H9 (cell line): ENCODE measurements at regions not wholly inside any gene's neighbourhood (a gene's known extent, or its start where the extent isn't known, plus 50 kb on each side); places are given as distances from the start of the nearest gene placed in this dataset.

Experiments used
- DNase-seq: peaks from one replicate; pipeline ENCODE4 v3.0.0-alpha.2; 2017
- H2AFZ ChIP-seq: one replicate; pipeline ENCODE4 v1.6.1; 2013; ENCODE audit warnings: mild to moderate bottlenecking, low read length, control low read depth, moderate library complexity
- H2AK5ac ChIP-seq: 2 replicates; pipeline ENCODE4 v1.6.1; 2013; ENCODE audit warnings: low read length, control low read depth, mixed read lengths; ENCODE audit not compliant: insufficient read length
- H2BK120ac ChIP-seq: one replicate; pipeline ENCODE4 v1.6.1; 2013; ENCODE audit warnings: low read depth, mild to moderate bottlenecking, low read length, control low read depth, inconsistent platforms; ENCODE audit not compliant: poor library complexity, severe bottlenecking
- H2BK12ac ChIP-seq: 2 replicates; pipeline ENCODE4 v1.6.1; 2013; ENCODE audit warnings: low read length, control low read depth, mixed read lengths, low read depth; ENCODE audit not compliant: insufficient read length
- H2BK15ac ChIP-seq: 2 replicates; pipeline ENCODE4 v1.6.1; 2013; ENCODE audit warnings: low read depth, low read length, control low read depth
- H2BK20ac ChIP-seq: one replicate; pipeline ENCODE4 v1.6.1; 2013; ENCODE audit warnings: low read depth, mild to moderate bottlenecking, low read length, control low read depth, inconsistent platforms; ENCODE audit not compliant: poor library complexity, severe bottlenecking
- H2BK5ac ChIP-seq: 2 replicates; pipeline ENCODE4 v1.6.1; 2013; ENCODE audit warnings: low read length, control low read depth, mixed read lengths; ENCODE audit not compliant: insufficient read length
- H3K14ac ChIP-seq: 2 replicates; pipeline ENCODE4 v1.6.1; 2013; ENCODE audit warnings: low read length, control low read depth; ENCODE audit not compliant: insufficient read depth
- H3K18ac ChIP-seq: 2 replicates; pipeline ENCODE4 v1.6.1; 2013; ENCODE audit warnings: low read depth, mild to moderate bottlenecking, mixed read lengths, low read length, control low read depth; ENCODE audit not compliant: insufficient read length
- H3K23ac ChIP-seq: 2 replicates; pipeline ENCODE4 v1.6.1; 2013; ENCODE audit warnings: low read length, control low read depth, mixed read lengths, low read depth; ENCODE audit not compliant: insufficient read length
- H3K23me2 ChIP-seq: 2 replicates; pipeline ENCODE4 v1.6.1; 2013; ENCODE audit warnings: low read depth, mild to moderate bottlenecking, mixed read lengths, low read length, control low read depth; ENCODE audit not compliant: insufficient read length, poor library complexity, severe bottlenecking
- H3K27ac ChIP-seq: 2 replicates; pipeline ENCODE4 v1.5.1; 2013; ENCODE audit warnings: low read length, control low read depth, mixed read lengths, low read depth; ENCODE audit not compliant: insufficient read length
- H3K27me3 ChIP-seq: 2 replicates; pipeline ENCODE4 v1.6.1; 2013; ENCODE audit warnings: low read length, control low read depth, inconsistent platforms; ENCODE audit not compliant: insufficient read depth
- H3K4ac ChIP-seq: 2 replicates; pipeline ENCODE4 v1.6.1; 2013; ENCODE audit warnings: low read depth, mild to moderate bottlenecking, control low read depth, inconsistent platforms, low read length, moderate library complexity
- H3K4me1 ChIP-seq: 2 replicates; pipeline ENCODE4 v1.6.1; 2013; ENCODE audit warnings: low read length, control low read depth, inconsistent platforms; ENCODE audit not compliant: insufficient read depth
- H3K4me2 ChIP-seq: 2 replicates; pipeline ENCODE4 v1.6.1; 2013; ENCODE audit warnings: low read length, control low read depth, mixed read lengths; ENCODE audit not compliant: insufficient read length, insufficient read depth
- H3K56ac ChIP-seq: 2 replicates; pipeline ENCODE4 v1.6.1; 2013; ENCODE audit warnings: low read depth, mild to moderate bottlenecking, mixed read lengths, low read length, control low read depth; ENCODE audit not compliant: insufficient read length
- H3K79me1 ChIP-seq: 2 replicates; pipeline ENCODE4 v1.6.1; 2013; ENCODE audit warnings: low read depth, mild to moderate bottlenecking, moderate library complexity, low read length, control low read depth, inconsistent platforms; ENCODE audit not compliant: insufficient read depth, poor library complexity, severe bottlenecking
- H3K79me2 ChIP-seq: 2 replicates; pipeline ENCODE4 v1.6.1; 2013; ENCODE audit warnings: low read length, control low read depth, inconsistent platforms; ENCODE audit not compliant: insufficient read depth
- H3K9ac ChIP-seq: 2 replicates; pipeline ENCODE4 v1.6.1; 2013; ENCODE audit warnings: low read length, control low read depth, mixed read lengths; ENCODE audit not compliant: insufficient read length; ENCODE audit errors: extremely low read depth
- H3K9me3 ChIP-seq: one replicate; pipeline ENCODE4 v1.6.1; 2013; ENCODE audit warnings: low read depth, low read length, inconsistent platforms; ENCODE audit not compliant: control insufficient read depth
- H3T11ph ChIP-seq: one replicate; pipeline ENCODE4 v1.6.1; 2013; ENCODE audit warnings: mild to moderate bottlenecking, low read length, control low read depth, inconsistent platforms
- H4K20me1 ChIP-seq: one replicate; pipeline ENCODE4 v1.6.1; 2013; ENCODE audit not compliant: control insufficient read depth, insufficient read length, insufficient read depth
- H4K5ac ChIP-seq: 2 replicates; pipeline ENCODE4 v1.6.1; 2013; ENCODE audit warnings: low read depth, mild to moderate bottlenecking, mixed read lengths, low read length, control low read depth; ENCODE audit not compliant: insufficient read length
- H4K8ac ChIP-seq: replicated peaks from 2 replicates; pipeline ENCODE4 v1.6.1; 2013; ENCODE audit warnings: low read length, control low read depth, mixed read lengths, low read depth; ENCODE audit not compliant: insufficient read length
- H4K91ac ChIP-seq: 2 replicates; pipeline ENCODE4 v1.6.1; 2013; ENCODE audit warnings: low read depth, mild to moderate bottlenecking, moderate library complexity, mixed read lengths, low read length, control low read depth; ENCODE audit not compliant: insufficient read length
- H3K27ac Mint-ChIP-seq, 3 experiments: 2 replicates in 2 of 3; 3 replicates in 1 of 3; pipeline ENCODE4 v1.8.0; 2020 to 2021; ENCODE audit warnings: mixed read lengths in 3 of 3, mild to moderate bottlenecking in 1 of 3, moderate library complexity in 1 of 3
- H3K27me3 Mint-ChIP-seq: 2 replicates; pipeline ENCODE4 v1.8.0; 2021; ENCODE audit warnings: low read depth, mild to moderate bottlenecking, moderate library complexity, mixed read lengths
- H3K36me3 Mint-ChIP-seq, 3 experiments: 2 replicates in 2 of 3; 3 replicates in 1 of 3; pipeline ENCODE4 v1.8.0; 2020 to 2021; ENCODE audit warnings: low read depth in 3 of 3, mixed read lengths in 3 of 3; ENCODE audit not compliant: insufficient read depth in 1 of 3
- H3K4me1 Mint-ChIP-seq, 2 experiments: 2 replicates each; pipeline ENCODE4 v1.8.0; 2020; ENCODE audit warnings: mixed read lengths in 2 of 2
- H3K4me3 Mint-ChIP-seq, 2 experiments: 2 replicates in 1 of 2; 3 replicates in 1 of 2; pipeline ENCODE4 v1.8.0; 2020 to 2021; ENCODE audit warnings: mild to moderate bottlenecking in 2 of 2, mixed read lengths in 2 of 2, moderate library complexity in 1 of 2
- H3K9me3 Mint-ChIP-seq, 2 experiments: 2 replicates in 1 of 2; 3 replicates in 1 of 2; pipeline ENCODE4 v1.8.0; 2020; ENCODE audit warnings: mild to moderate bottlenecking in 2 of 2, mixed read lengths in 2 of 2, moderate library complexity in 1 of 2
- WGBS: extraction: QIAGEN DNeasy Blood & Tissue Kit; methylation state at CpG from one replicate; pipeline ENCODE4 v1.1.7; 2013; ENCODE audit warnings: missing lambda C conversion rate, low lambda C conversion rate, mixed read lengths; ENCODE audit not compliant: insufficient read length; ENCODE audit errors: extremely low coverage; 5-methylcytosine and 5-hydroxymethylcytosine counted together
- TF ChIP-seq, protein P1 (sequence below): fragments of 200-600 bp; sonication (generic); conservative IDR thresholded peaks from 3 replicates; pipeline ENCODE4 v1.8.0; 2021; ENCODE audit warnings: antibody characterized with exemption, mild to moderate bottlenecking

DNA sequence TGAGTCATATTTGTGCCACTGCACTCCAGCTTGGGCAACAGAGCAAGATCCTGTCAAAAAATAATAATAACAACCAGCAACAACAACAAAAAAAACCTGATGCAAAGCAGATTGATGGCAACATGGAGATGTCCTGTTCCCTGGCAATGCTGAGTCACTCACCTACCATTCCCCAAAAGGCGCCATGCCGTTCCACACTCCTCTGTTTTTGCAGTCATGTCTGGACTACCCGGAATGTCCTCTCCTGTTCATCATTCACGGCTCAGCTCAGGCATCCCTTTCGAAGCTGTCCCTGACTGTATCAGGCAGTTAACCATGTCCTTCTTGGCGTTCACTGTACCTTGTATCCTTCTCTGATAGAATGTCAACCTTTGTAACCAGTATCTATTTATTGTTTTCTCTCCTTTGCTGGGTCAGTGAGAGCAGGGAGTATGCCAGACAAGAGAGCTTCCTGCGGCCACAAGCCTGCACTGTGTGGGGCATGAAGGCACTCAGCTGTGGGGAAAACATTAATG, 147.7 kb downstream of the ABCC12 start:
- Mint-ChIP-seq H3K36me3 (peaks cover 0 to 8% (median 3%) of the 10 kb centered on the region in 3 experiments; a peak in 2 of 7 replicates), H3K4me3 (no peak overlapping the region), H3K4me1 (peaks cover 17 to 24% of the 10 kb centered on the region in 2 experiments), H3K27me3 (peaks cover 2% of the 10 kb centered on the region; the same call in 1 of the 2 replicates), H3K9me3 (peaks cover 9% of the 10 kb centered on the region in 2 experiments; a peak in 4 of 5 replicates), H3K27ac (peak overlapping the region in 1 of 3 experiments; percentile 29; a peak in 1 of 7 replicates)
- Histone ChIP-seq H3K23me2 (no peaks in the 10 kb centered on the region), H2BK120ac (no peak overlapping the region), H3K9ac (no peak overlapping the region), H3K4ac (no peak overlapping the region), H3K27ac (no peak overlapping the region), H3K79me2 (no peaks in the 10 kb centered on the region), H3K27me3 (no peaks in the 10 kb centered on the region), H2AK5ac (no peak overlapping the region), H3K23ac (no peak overlapping the region), H3K18ac (no peak overlapping the region), H2BK20ac (no peak overlapping the region), H2BK5ac (no peak overlapping the region), H3T11ph (no peak overlapping the region), H3K56ac (no peak overlapping the region), H4K5ac (no peak overlapping the region), H3K14ac (no peak overlapping the region), H4K91ac (no peak overlapping the region), H3K4me1 (peaks cover 4% of the 10 kb centered on the region; the same call in 1 of the 2 replicates), H2BK15ac (no peak overlapping the region), H4K20me1 (no peaks in the 10 kb centered on the region), H4K8ac (no peak overlapping the region), H2BK12ac (no peak overlapping the region), H2AFZ (no peak overlapping the region), H3K79me1 (no peaks in the 10 kb centered on the region), H3K9me3 (no peaks in the 10 kb centered on the region), H3K4me2 (no peak overlapping the region)
- TF ChIP-seq, protein P1, sequence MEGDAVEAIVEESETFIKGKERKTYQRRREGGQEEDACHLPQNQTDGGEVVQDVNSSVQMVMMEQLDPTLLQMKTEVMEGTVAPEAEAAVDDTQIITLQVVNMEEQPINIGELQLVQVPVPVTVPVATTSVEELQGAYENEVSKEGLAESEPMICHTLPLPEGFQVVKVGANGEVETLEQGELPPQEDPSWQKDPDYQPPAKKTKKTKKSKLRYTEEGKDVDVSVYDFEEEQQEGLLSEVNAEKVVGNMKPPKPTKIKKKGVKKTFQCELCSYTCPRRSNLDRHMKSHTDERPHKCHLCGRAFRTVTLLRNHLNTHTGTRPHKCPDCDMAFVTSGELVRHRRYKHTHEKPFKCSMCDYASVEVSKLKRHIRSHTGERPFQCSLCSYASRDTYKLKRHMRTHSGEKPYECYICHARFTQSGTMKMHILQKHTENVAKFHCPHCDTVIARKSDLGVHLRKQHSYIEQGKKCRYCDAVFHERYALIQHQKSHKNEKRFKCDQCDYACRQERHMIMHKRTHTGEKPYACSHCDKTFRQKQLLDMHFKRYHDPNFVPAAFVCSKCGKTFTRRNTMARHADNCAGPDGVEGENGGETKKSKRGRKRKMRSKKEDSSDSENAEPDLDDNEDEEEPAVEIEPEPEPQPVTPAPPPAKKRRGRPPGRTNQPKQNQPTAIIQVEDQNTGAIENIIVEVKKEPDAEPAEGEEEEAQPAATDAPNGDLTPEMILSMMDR, result no peak
- no CpG with 5 or more reads among the region's 7 CpGs for WGBS
- peak; percentile 4 for DNase-seq
